Heart left ventricle (tissue), 16 donors: ENCODE measurements at regions not wholly inside any gene's neighbourhood (a gene's known extent, or its start where the extent isn't known, plus 50 kb on each side); places are given as distances from the start of the nearest gene placed in this dataset.

Source experiments
- ATAC-seq, 4 donors: fragments of 200-7000 bp; cut with Tn5 transposase; one replicate each; pipeline ENCODE4 v1.9.1; 2020 to 2022; ENCODE audit warnings: moderate library complexity in 4 of 4, mild to moderate bottlenecking in 3 of 4, moderate number of reproducible peaks in 1 of 4
- DNase-seq, 5 donors: peaks; one replicate each; pipeline ENCODE4 v3.0.0-alpha.2; 2020
- H3K27ac ChIP-seq, 12 donors: fragments of 200-600 bp; sonication (generic) in 4 of 12; one replicate each; pipeline versions ENCODE4 v1.5.0 to v1.8.0; 2016 to 2022; ENCODE audit warnings: mild to moderate bottlenecking in 2 of 12
- H3K27me3 ChIP-seq, 9 donors: fragments of 200-600 bp; sonication (generic) in 2 of 9; one replicate each; pipeline versions ENCODE4 v1.5.1 to v1.8.0; 2016 to 2022; ENCODE audit warnings: mild to moderate bottlenecking in 3 of 9
- H3K36me3 ChIP-seq, 9 donors: fragments of 200-600 bp; sonication (generic) in 2 of 9; one replicate each; pipeline versions ENCODE4 v1.5.0 to v1.8.0; 2018 to 2022; ENCODE audit warnings: mild to moderate bottlenecking in 2 of 9
- H3K4me1 ChIP-seq, 12 donors: fragments of 200-600 bp; sonication (generic) in 4 of 12; one replicate each; pipeline versions ENCODE4 v1.5.0 to v1.8.0; 2016 to 2022; ENCODE audit warnings: mild to moderate bottlenecking in 3 of 12
- H3K4me3 ChIP-seq, 12 donors: fragments of 200-600 bp; sonication (generic) in 4 of 12; one replicate each; pipeline versions ENCODE4 v1.5.0 to v1.8.0; 2017 to 2022; ENCODE audit warnings: mild to moderate bottlenecking in 9 of 12, moderate library complexity in 4 of 12
- H3K9me3 ChIP-seq, 12 donors: fragments of 200-600 bp; sonication (generic) in 4 of 12; one replicate each; pipeline versions ENCODE4 v1.5.0 to v1.8.0; 2016 to 2022; ENCODE audit warnings: mild to moderate bottlenecking in 1 of 12
- CTCF ChIP-seq, 12 donors: fragments of 200-600 bp; sonication (generic) in 4 of 12; IDR thresholded peaks; one replicate each; pipeline versions ENCODE4 v1.5.0 to v1.8.0; 2018 to 2022; ENCODE audit warnings: antibody characterized with exemption in 12 of 12, mild to moderate bottlenecking in 5 of 12
- POLR2A ChIP-seq, 2 donors: fragments of 450-650 bp; IDR thresholded peaks; one replicate each; pipeline ENCODE4 v1.6.1; 2017; ENCODE audit warnings: antibody characterized with exemption in 2 of 2, mild to moderate bottlenecking in 2 of 2, moderate library complexity in 2 of 2
- WGBS, 4 donors: extraction: QIAGEN DNeasy Blood & Tissue Kit in 2 of 4; methylation state at CpG; one replicate each; pipeline versions ENCODE4 v1.1.5 to v1.1.7; 2013 to 2018; 5-methylcytosine and 5-hydroxymethylcytosine counted together
- intact Hi-C, 10 donors: fragments of 100-400 bp; cut with DNase I; formaldehyde crosslinking; loops; one replicate each; pipeline versions ENCODE4 v1.11.1 to v1.14.2; 2022
- donor health status: ischemic (EF 13 %, LVEDD 7.1; RV severe dilation, severe dysfunction).
- donor health status: healthy with polysubstance abuse.
- donor health status: DM: no; HTN: yes; CAD: no.
- donor health status: DM: no; HTN: no; CAD: no.
- donor health status: ischemic (EF 25% LVEDD 6.9; RV normal size, moderate dysfunction).
- donor health status: ischemic (EF 25% LVEDD 5.7; RV mildly dilated, moderate dysfunction).
- donor health status: healthy.
- donor health status: DM: yes; HTN: yes; CAD: no.
- donor health status: ischemic (EF 35%, LVEDD 5.7; RV mildly dilated, moderate dysfunction).
- donor health status: nonischemic (EF 11% LVEDD 7.7; RV severe dilation, severe dysfunction).
- donor health status: DM: yes; HTN: yes; CAD: no.
- donor health status: PGD.
- donor health status: ischemic (EF 29% LVEDD 5.4; RV normal size, mild dysfunction).
- donor health status: nonischemic (EF 23%, LVEDD 6.1; RV moderate dilation, normal function).

- H3K4me3 ChIP-seq: no peak overlapping the region
- TF ChIP-seq POLR2A (IDR thresholded peaks at IDR 0.05) (no peak), CTCF (IDR thresholded peaks at IDR 0.05) (no peak)
- no peak for ATAC-seq
- WGBS, 4 donors: 69 to 80% (median 79%) methylated on average over 7 of the region's 7 CpGs
- intact Hi-C loops: no loop called here
- no peak overlapping the region for H3K27ac ChIP-seq
- H3K9me3 ChIP-seq: no peaks in the 10 kb centered on the region
- H3K27me3 ChIP-seq: no peaks in the 10 kb centered on the region
- no peaks in the 10 kb centered on the region for H3K4me1 ChIP-seq
- no peak for DNase-seq
- H3K36me3 ChIP-seq: no peaks in the 10 kb centered on the region
Measured at GRCh38 chr4:25536564-25537320, 118.9 kb upstream of the SLC34A2 start.

GRCh38 chr4:25538430-25538829 is 117.2 kb upstream of the SLC34A2 start:
- 67 to 88% (median 74%) methylated on average over 4 of the region's 4 CpGs for WGBS, 4 donors
- intact Hi-C loops: no loop called here
- Histone ChIP-seq H3K9me3 (no peaks in the 10 kb centered on the region), H3K36me3 (no peaks in the 10 kb centered on the region), H3K27me3 (no peaks in the 10 kb centered on the region), H3K27ac (no peak overlapping the region), H3K4me3 (no peak overlapping the region), H3K4me1 (no peaks in the 10 kb centered on the region)
- no peak for TF ChIP-seq CTCF (IDR thresholded peaks at IDR 0.05)
- TF ChIP-seq POLR2A (IDR thresholded peaks at IDR 0.05): no peak
- no peak for ATAC-seq
- no peak for DNase-seq

GRCh38 chr4:25539241-25539640 is 116.4 kb upstream of the SLC34A2 start:
- 84 to 91% (median 88%) methylated on average over 3 of the region's 3 CpGs for WGBS, 4 donors
- no peak overlapping the region for H3K27ac ChIP-seq
- no peaks in the 10 kb centered on the region for H3K9me3 ChIP-seq
- no peaks in the 10 kb centered on the region for H3K27me3 ChIP-seq
- no peak overlapping the region for H3K4me3 ChIP-seq
- intact Hi-C loops: no loop called here
- H3K4me1 ChIP-seq: no peaks in the 10 kb centered on the region
- TF ChIP-seq CTCF (IDR thresholded peaks at IDR 0.05) (no peak), POLR2A (IDR thresholded peaks at IDR 0.05) (no peak)
- DNase-seq (no peak), ATAC-seq (no peak)
- H3K36me3 ChIP-seq: no peaks in the 10 kb centered on the region

- no peak for TF ChIP-seq CTCF (IDR thresholded peaks at IDR 0.05)
- Histone ChIP-seq H3K4me1 (no peaks in the 10 kb centered on the region), H3K27ac (no peak overlapping the region), H3K27me3 (no peaks in the 10 kb centered on the region), H3K9me3 (no peaks in the 10 kb centered on the region), H3K4me3 (no peak overlapping the region), H3K36me3 (no peaks in the 10 kb centered on the region)
- intact Hi-C loops: no loop called here
- no peak for DNase-seq
- WGBS, 4 donors: 74 to 87% (median 78%) methylated on average over 2 of the region's 2 CpGs
- ATAC-seq: no peak
Measured at GRCh38 chr4:25540734-25541133, 114.9 kb upstream of the SLC34A2 start.
